ENCODE measurements at regions not wholly inside any gene's neighbourhood (a gene's known extent, or its start where the extent isn't known, plus 50 kb on each side); places are given as distances from the start of the nearest gene placed in this dataset.

DNA sequence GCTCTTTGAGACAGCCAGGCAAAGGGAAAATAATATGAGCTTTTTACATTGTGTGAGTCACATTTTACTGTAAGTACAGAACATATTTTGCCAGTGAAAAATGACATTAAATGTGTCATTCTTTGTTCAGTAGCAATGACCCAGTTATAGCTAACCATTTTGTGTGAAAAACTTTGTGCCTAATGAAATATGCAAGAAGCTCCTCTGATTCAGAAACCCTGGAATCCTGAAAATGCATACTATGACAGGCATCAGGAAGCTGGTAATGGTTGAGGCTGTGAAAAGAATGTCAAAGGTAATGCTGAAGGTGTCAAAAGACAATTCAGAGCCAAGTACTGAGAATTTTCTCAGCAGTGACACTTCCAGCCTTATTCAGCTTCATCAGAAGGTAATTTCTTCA lies 549.5 kb upstream of the SMIM31 start:
- peaks cover 28% of the 10 kb centered on the region for H3K4me1 Mint-ChIP-seq (ENCODE audit: insufficient read depth, unreplicated experiment)
- no peaks in the 10 kb centered on the region for H3K36me3 Mint-ChIP-seq (ENCODE audit: insufficient read depth, unreplicated experiment)
- intact Hi-C loops (cut with micrococcal nuclease), result no loop called here
- ChIA-PET POLR2A (interaction anchor here (0.9 kb wide), 1 partner anchor 456 kb away, joined by 3 read pairs; no protein-coding TSS in a partner anchor), CTCF (interaction anchor here (1.5 kb wide), 1 partner anchor 9 kb away, joined by 3 read pairs; no protein-coding TSS in a partner anchor)
- TF ChIP-seq, protein P1, sequence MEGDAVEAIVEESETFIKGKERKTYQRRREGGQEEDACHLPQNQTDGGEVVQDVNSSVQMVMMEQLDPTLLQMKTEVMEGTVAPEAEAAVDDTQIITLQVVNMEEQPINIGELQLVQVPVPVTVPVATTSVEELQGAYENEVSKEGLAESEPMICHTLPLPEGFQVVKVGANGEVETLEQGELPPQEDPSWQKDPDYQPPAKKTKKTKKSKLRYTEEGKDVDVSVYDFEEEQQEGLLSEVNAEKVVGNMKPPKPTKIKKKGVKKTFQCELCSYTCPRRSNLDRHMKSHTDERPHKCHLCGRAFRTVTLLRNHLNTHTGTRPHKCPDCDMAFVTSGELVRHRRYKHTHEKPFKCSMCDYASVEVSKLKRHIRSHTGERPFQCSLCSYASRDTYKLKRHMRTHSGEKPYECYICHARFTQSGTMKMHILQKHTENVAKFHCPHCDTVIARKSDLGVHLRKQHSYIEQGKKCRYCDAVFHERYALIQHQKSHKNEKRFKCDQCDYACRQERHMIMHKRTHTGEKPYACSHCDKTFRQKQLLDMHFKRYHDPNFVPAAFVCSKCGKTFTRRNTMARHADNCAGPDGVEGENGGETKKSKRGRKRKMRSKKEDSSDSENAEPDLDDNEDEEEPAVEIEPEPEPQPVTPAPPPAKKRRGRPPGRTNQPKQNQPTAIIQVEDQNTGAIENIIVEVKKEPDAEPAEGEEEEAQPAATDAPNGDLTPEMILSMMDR (IDR thresholded peaks at IDR 0.05; ENCODE audit: unreplicated experiment), result no peak
- no peaks in the 10 kb centered on the region for H3K9me3 Mint-ChIP-seq (ENCODE audit: unreplicated experiment)
- peak overlapping the region; percentile 75 for H3K27ac Mint-ChIP-seq (ENCODE audit: low read depth, unreplicated experiment)
- peak; percentile 54 for DNase-seq (ENCODE audit: unreplicated experiment)
- BruUV-seq (replicated peaks), result no TSS peak
- no peaks in the 10 kb centered on the region for H3K27me3 Mint-ChIP-seq (ENCODE audit: insufficient read depth, unreplicated experiment)
- no peak overlapping the region for H3K4me3 Mint-ChIP-seq (ENCODE audit: unreplicated experiment)

DNA sequence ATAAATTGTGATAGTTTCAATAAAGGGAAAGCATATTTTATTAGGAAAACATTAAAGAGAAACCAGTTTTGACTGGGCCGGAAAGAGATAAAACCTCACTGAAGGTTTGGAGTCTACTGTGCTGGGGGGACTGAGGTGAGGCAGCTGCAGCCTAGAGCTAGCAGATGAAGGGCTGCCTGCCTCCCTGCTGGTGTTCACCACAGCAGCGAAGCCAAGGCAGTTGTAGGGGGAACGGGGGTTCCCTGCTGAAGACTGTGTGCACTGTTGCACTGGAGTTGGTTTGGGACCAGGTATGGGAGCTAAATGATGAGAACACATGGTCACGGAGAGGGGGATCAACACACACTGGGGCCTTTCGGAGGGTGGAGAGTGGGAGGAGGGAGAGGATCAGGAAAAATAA lies 546.5 kb upstream of the SMIM31 start:
- TF ChIP-seq, protein P1 (IDR thresholded peaks at IDR 0.05; ENCODE audit: unreplicated experiment), result no peak
- Mint-ChIP-seq H3K27ac (ENCODE audit: low read depth, unreplicated experiment) (no peak overlapping the region), H3K4me3 (ENCODE audit: unreplicated experiment) (no peak overlapping the region), H3K9me3 (ENCODE audit: unreplicated experiment) (no peaks in the 10 kb centered on the region), H3K27me3 (ENCODE audit: insufficient read depth, unreplicated experiment) (no peaks in the 10 kb centered on the region), H3K4me1 (ENCODE audit: insufficient read depth, unreplicated experiment) (peaks cover 39% of the 10 kb centered on the region), H3K36me3 (ENCODE audit: insufficient read depth, unreplicated experiment) (no peaks in the 10 kb centered on the region)
- POLR2A ChIA-PET, result no interaction called here
- no TSS peak for BruUV-seq (replicated peaks)
- intact Hi-C loops (cut with micrococcal nuclease), result no loop called here
- CTCF ChIA-PET, result no interaction called here
- no peak for DNase-seq (ENCODE audit: unreplicated experiment)

DNA sequence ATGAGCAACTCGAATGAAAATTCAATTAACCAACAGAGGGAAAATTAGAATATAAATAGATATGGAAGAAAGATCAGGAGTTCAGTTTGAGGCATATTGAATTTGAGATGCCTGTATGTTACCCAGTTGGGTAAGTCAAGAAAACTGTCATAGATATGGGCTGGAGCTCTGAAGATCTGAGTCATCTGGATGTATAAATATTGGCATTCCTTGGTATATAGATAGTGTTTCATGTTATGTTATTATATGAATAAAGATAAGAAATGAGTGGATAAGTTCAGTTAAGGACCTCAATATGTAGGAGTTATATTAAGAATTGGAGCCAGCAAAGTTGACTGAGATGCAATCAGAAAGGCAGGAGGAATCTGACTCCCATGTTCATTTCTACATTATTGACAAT lies 543.6 kb upstream of the SMIM31 start:
- peaks cover 26% of the 10 kb centered on the region for H3K4me1 Mint-ChIP-seq (ENCODE audit: insufficient read depth, unreplicated experiment)
- H3K9me3 Mint-ChIP-seq (ENCODE audit: unreplicated experiment), result no peaks in the 10 kb centered on the region
- CTCF ChIA-PET, result interaction anchor here (0.6 kb wide), 3 partner anchors 182 to 1827 kb away, joined by 3 to 4 read pairs (median 4); no protein-coding TSS in a partner anchor
- POLR2A ChIA-PET, result no interaction called here
- no peak for DNase-seq (ENCODE audit: unreplicated experiment)
- no TSS peak for BruUV-seq (replicated peaks)
- no peak overlapping the region for H3K27ac Mint-ChIP-seq (ENCODE audit: low read depth, unreplicated experiment)
- H3K27me3 Mint-ChIP-seq (ENCODE audit: insufficient read depth, unreplicated experiment), result no peaks in the 10 kb centered on the region
- TF ChIP-seq, protein P1 (IDR thresholded peaks at IDR 0.05; ENCODE audit: unreplicated experiment), result no peak
- no peak overlapping the region for H3K4me3 Mint-ChIP-seq (ENCODE audit: unreplicated experiment)
- intact Hi-C loops (cut with micrococcal nuclease), result no loop called here
- no peaks in the 10 kb centered on the region for H3K36me3 Mint-ChIP-seq (ENCODE audit: insufficient read depth, unreplicated experiment)

DNA sequence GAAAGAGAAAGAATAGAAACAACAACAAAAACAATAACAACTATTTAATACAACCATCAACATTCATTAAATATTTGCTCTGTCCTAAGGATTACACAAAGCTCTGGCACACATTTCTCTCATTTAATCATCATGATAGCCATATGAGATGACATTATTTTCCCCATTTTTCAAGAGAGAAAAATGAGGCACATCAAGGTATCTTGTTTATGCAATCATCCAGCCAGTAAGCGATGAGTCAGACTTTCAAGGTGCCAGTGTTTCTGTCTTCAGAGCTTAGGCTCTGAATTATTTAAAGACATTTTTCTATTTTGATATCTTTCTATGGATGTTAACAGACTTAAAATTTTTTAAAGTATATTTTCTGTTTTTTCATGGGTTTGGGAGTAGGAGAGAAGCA lies 541.8 kb upstream of the SMIM31 start:
- ChIA-PET CTCF (no interaction called here), POLR2A (interaction anchor here (0.7 kb wide), 1 partner anchor 1757 kb away, joined by 3 read pairs; no protein-coding TSS in a partner anchor)
- Mint-ChIP-seq H3K4me3 (ENCODE audit: unreplicated experiment) (no peak overlapping the region), H3K9me3 (ENCODE audit: unreplicated experiment) (no peaks in the 10 kb centered on the region), H3K36me3 (ENCODE audit: insufficient read depth, unreplicated experiment) (no peaks in the 10 kb centered on the region), H3K27me3 (ENCODE audit: insufficient read depth, unreplicated experiment) (no peaks in the 10 kb centered on the region), H3K27ac (ENCODE audit: low read depth, unreplicated experiment) (peak overlapping the region; percentile 79), H3K4me1 (ENCODE audit: insufficient read depth, unreplicated experiment) (peaks cover 26% of the 10 kb centered on the region)
- TF ChIP-seq, protein P1 (IDR thresholded peaks at IDR 0.05; ENCODE audit: unreplicated experiment), result no peak
- intact Hi-C loops (cut with micrococcal nuclease), result no loop called here
- no TSS peak for BruUV-seq (replicated peaks)
- DNase-seq (ENCODE audit: unreplicated experiment), result peak; percentile 76

All from MCF 10A (cell line).